CD4-positive, alpha-beta T cell (primary cell): ENCODE measurements at regions not wholly inside any gene's neighbourhood (a gene's known extent, or its start where the extent isn't known, plus 50 kb on each side); places are given as distances from the start of the nearest gene placed in this dataset.

Experiments used
- ATAC-seq: fragments of 200-7000 bp; cut with Tn5 transposase; one replicate; pipeline ENCODE4 v1.10.0; 2022; ENCODE audit warnings: mild to moderate bottlenecking; ENCODE audit not compliant: poor library complexity
- CTCF ChIA-PET: fragments of 350-600 bp; sonication (Branson Sonifier 250); formaldehyde crosslinking; loops from one replicate; lab custom pipeline; 2021; ENCODE audit warnings: antibody characterized with exemption, inconsistent platforms; lab: Charles Lee
- POLR2A ChIA-PET: fragments of 350-600 bp; sonication (Branson Sonifier 250); formaldehyde crosslinking; loops from one replicate; lab custom pipeline; 2021; ENCODE audit warnings: antibody characterized with exemption, inconsistent platforms; lab: Charles Lee
- DNase-seq, 14 experiments: peaks; one replicate each; pipeline ENCODE4 v3.0.0-alpha.2; 2013 to 2020; ENCODE audit warnings: mixed read lengths in 2 of 14
- H3K27ac ChIP-seq, 2 donors: one replicate each; pipeline versions ENCODE4 v1.5.1 to v1.7.0; 2013; ENCODE audit warnings: low read length in 2 of 2, low read depth in 1 of 2, mild to moderate bottlenecking in 1 of 2
- H3K27me3 ChIP-seq, 2 experiments: 1 replicate in 1 of 2; 2 replicates in 1 of 2; pipeline versions ENCODE4 v1.6.1 to v1.7.0; 2013; ENCODE audit warnings: low read length in 2 of 2, control low read depth in 1 of 2, mild to moderate bottlenecking in 1 of 2, moderate library complexity in 1 of 2; ENCODE audit not compliant: insufficient read depth in 2 of 2, control insufficient read depth in 1 of 2
- H3K36me3 ChIP-seq: one replicate; pipeline ENCODE4 v1.6.1; 2013; ENCODE audit warnings: low read length, control low read depth; ENCODE audit not compliant: insufficient read depth
- H3K4me1 ChIP-seq: one replicate; pipeline ENCODE4 v1.6.1; 2013; ENCODE audit warnings: low read length, control low read depth; ENCODE audit not compliant: insufficient read depth
- H3K4me3 ChIP-seq: one replicate; pipeline ENCODE4 v1.5.1; 2013; ENCODE audit warnings: mild to moderate bottlenecking, low read length, moderate library complexity
- H3K9me3 ChIP-seq, 2 experiments: 1 replicate in 1 of 2; 2 replicates in 1 of 2; pipeline versions ENCODE4 v1.6.1 to v1.7.0; 2013; ENCODE audit warnings: low read length in 2 of 2, mild to moderate bottlenecking in 2 of 2, control low read depth in 1 of 2, moderate library complexity in 1 of 2; ENCODE audit not compliant: control insufficient read depth in 1 of 2, insufficient read depth in 1 of 2
- H3K27ac Mint-ChIP-seq: one replicate; pipeline ENCODE4 v1.8.0; 2020; ENCODE audit warnings: mixed read lengths
- H3K27me3 Mint-ChIP-seq: one replicate; pipeline ENCODE4 v1.8.0; 2021; ENCODE audit warnings: mixed read lengths
- H3K36me3 Mint-ChIP-seq: one replicate; pipeline ENCODE4 v1.8.0; 2021; ENCODE audit warnings: low read depth, mixed read lengths
- H3K4me1 Mint-ChIP-seq: one replicate; pipeline ENCODE4 v1.8.0; 2021; ENCODE audit warnings: low read depth, mixed read lengths
- H3K4me3 Mint-ChIP-seq: one replicate; pipeline ENCODE4 v1.8.0; 2020; ENCODE audit warnings: mild to moderate bottlenecking, mixed read lengths
- H3K9me3 Mint-ChIP-seq: one replicate; pipeline ENCODE4 v1.8.0; 2020; ENCODE audit warnings: mixed read lengths
- CTCF ChIP-seq: fragments of 200-600 bp; IDR thresholded peaks from one replicate; pipeline ENCODE4 v1.8.0; 2022; ENCODE audit warnings: antibody characterized with exemption, mild to moderate bottlenecking
- intact Hi-C, 2 experiments: fragments of 100-400 bp; cut with DNase I in 1 of 2; cut with micrococcal nuclease in 1 of 2; formaldehyde crosslinking; loops; one replicate each; pipeline versions ENCODE4 v1.15.1 to v1.9.0; 2023 to 2025; cut with DNase I, micrococcal nuclease

DNA sequence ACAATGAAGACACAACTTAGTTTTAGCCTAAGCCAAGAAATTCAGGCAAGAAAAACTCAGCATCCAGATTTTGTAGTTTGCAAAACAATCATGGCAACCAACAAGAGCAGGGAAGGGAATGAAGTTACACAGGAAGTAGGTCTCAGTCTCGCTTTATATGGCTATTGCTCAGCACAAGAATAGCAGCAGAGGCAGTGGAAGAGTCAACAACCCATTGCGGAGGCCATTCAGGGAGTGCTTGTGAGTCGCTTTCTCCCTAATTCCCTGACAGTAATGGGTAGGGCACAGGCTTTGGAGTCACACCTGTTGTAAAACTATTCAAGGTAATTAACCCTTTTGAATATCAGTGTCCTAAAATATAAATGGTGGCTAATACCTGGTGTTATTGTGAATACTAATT lies 238.5 kb downstream of the HDGFL1 start:
- POLR2A ChIA-PET, result no interaction called here
- no peak for ATAC-seq
- CTCF ChIA-PET, result no interaction called here

DNA sequence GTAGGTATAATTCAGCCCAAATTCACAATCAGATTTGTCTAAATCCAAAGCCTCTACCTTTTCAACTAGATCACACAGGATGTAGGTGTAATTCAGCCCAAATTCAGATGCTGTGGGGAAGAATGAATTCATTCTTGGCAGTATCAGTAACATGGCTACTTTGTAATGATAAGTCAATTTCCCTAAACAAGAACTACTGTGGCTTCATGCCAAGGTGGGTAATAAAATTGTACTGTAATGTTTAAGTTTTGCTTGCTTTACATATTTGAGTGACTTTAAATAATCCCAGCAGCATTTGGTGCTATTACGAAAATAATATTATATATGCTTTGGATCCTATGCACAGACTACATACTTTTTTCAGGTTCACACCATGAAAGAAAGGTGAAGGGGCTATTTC lies 239.1 kb downstream of the HDGFL1 start:
- no peak overlapping the region for H3K4me3 ChIP-seq
- H3K36me3 Mint-ChIP-seq, result no peaks in the 10 kb centered on the region
- H3K9me3 Mint-ChIP-seq, result no peaks in the 10 kb centered on the region
- no peaks in the 10 kb centered on the region for H3K9me3 ChIP-seq
- no peaks in the 10 kb centered on the region for H3K27me3 ChIP-seq
- no peaks in the 10 kb centered on the region for H3K4me1 Mint-ChIP-seq
- intact Hi-C loops, result no loop called here
- DNase-seq (no peak), ATAC-seq (no peak)
- no peaks in the 10 kb centered on the region for H3K27me3 Mint-ChIP-seq
- no peak for TF ChIP-seq CTCF
- POLR2A ChIA-PET, result no interaction called here
- H3K4me1 ChIP-seq, result no peaks in the 10 kb centered on the region
- no peak overlapping the region for H3K27ac ChIP-seq
- no peaks in the 10 kb centered on the region for H3K36me3 ChIP-seq
- CTCF ChIA-PET, result no interaction called here
- no peak overlapping the region for H3K27ac Mint-ChIP-seq
- no peak overlapping the region for H3K4me3 Mint-ChIP-seq

More for the DNA sequence above, 238.5 kb downstream of the HDGFL1 start:
- H3K9me3 Mint-ChIP-seq, result no peaks in the 10 kb centered on the region
- no peaks in the 10 kb centered on the region for H3K27me3 Mint-ChIP-seq
- Histone ChIP-seq H3K36me3 (no peaks in the 10 kb centered on the region), H3K4me1 (no peaks in the 10 kb centered on the region), H3K27ac (no peak overlapping the region), H3K4me3 (no peak overlapping the region), H3K27me3 (no peaks in the 10 kb centered on the region), H3K9me3 (no peaks in the 10 kb centered on the region)
- H3K4me3 Mint-ChIP-seq, result no peak overlapping the region
- intact Hi-C loops, result no loop called here
- no peak overlapping the region for H3K27ac Mint-ChIP-seq
- TF ChIP-seq CTCF, result no peak
- DNase-seq, result no peak
- no peaks in the 10 kb centered on the region for H3K4me1 Mint-ChIP-seq
- H3K36me3 Mint-ChIP-seq, result no peaks in the 10 kb centered on the region

DNA sequence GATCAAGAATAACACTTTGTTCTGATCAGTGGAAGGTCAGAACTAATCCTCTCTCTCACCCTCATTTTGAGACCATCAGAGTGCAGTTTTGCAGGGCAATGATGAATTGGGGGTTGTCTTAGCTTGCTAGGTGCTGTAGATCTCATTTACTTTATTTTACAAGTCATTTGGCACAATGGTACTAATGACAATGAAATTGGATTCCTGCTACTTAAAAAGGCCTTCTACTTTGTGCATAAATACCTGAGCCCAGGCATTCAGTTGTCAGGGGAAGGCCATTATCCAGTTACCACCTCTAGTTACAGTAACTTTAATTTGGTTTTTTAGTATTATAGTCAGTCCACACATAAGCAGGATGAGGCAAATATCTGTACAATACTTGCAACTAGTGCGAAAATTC lies 240.0 kb downstream of the HDGFL1 start:
- Mint-ChIP-seq H3K36me3 (no peaks in the 10 kb centered on the region), H3K4me1 (no peaks in the 10 kb centered on the region), H3K9me3 (no peaks in the 10 kb centered on the region), H3K27me3 (no peaks in the 10 kb centered on the region), H3K4me3 (no peak overlapping the region), H3K27ac (no peak overlapping the region)
- no peak overlapping the region for H3K27ac ChIP-seq
- H3K36me3 ChIP-seq, result no peaks in the 10 kb centered on the region
- POLR2A ChIA-PET, result no interaction called here
- ATAC-seq (no peak), DNase-seq (no peak)
- CTCF ChIA-PET, result no interaction called here
- H3K4me1 ChIP-seq, result no peaks in the 10 kb centered on the region
- no peaks in the 10 kb centered on the region for H3K27me3 ChIP-seq
- no peak for TF ChIP-seq CTCF
- peaks cover 0 to 2% of the 10 kb centered on the region in 2 experiments for H3K9me3 ChIP-seq
- intact Hi-C loops, result no loop called here
- H3K4me3 ChIP-seq, result no peak overlapping the region
